Ascending aorta (tissue), 2 donors: ENCODE measurements at regions not wholly inside any gene's neighbourhood (a gene's known extent, or its start where the extent isn't known, plus 50 kb on each side); places are given as distances from the start of the nearest gene placed in this dataset.

Experiments used
- DNase-seq, 2 donors: peaks; one replicate each; pipeline ENCODE4 v3.0.0-alpha.2; 2019; ENCODE audit warnings: low spot score in 2 of 2
- H3K27ac ChIP-seq, 2 donors: fragments of 200-600 bp; sonication (generic); one replicate each; pipeline ENCODE4 v1.5.1; 2016 to 2017; ENCODE audit warnings: mild to moderate bottlenecking in 1 of 2
- H3K27me3 ChIP-seq: fragments of 200-600 bp; sonication (generic); one replicate; pipeline ENCODE4 v1.5.1; 2017
- H3K36me3 ChIP-seq, 2 donors: fragments of 200-600 bp; sonication (generic); one replicate each; pipeline ENCODE4 v1.5.1; 2016
- H3K4me1 ChIP-seq, 2 donors: fragments of 200-600 bp; sonication (generic); one replicate each; pipeline ENCODE4 v1.5.1; 2016 to 2017; ENCODE audit warnings: mild to moderate bottlenecking in 1 of 2
- H3K4me3 ChIP-seq, 2 donors: fragments of 200-600 bp; sonication (generic); one replicate each; pipeline ENCODE4 v1.5.1; 2016 to 2017; ENCODE audit warnings: mild to moderate bottlenecking in 1 of 2
- H3K9me3 ChIP-seq, 2 donors: fragments of 200-600 bp; sonication (generic); one replicate each; pipeline ENCODE4 v1.5.1; 2016
- intact Hi-C: fragments of 100-400 bp; cut with DNase I; formaldehyde crosslinking; loops from one replicate; pipeline ENCODE4 v1.15.1; 2023
- TF ChIP-seq, protein P1 (sequence below), 3 experiments: fragments of 200-600 bp in 2 of 3; fragments of 450-650 bp in 1 of 3; sonication (generic) in 2 of 3; IDR thresholded peaks; one replicate each; pipeline ENCODE4 v1.5.1; 2016 to 2019; ENCODE audit warnings: antibody characterized with exemption in 3 of 3, mild to moderate bottlenecking in 1 of 3, moderate library complexity in 1 of 3

DNA sequence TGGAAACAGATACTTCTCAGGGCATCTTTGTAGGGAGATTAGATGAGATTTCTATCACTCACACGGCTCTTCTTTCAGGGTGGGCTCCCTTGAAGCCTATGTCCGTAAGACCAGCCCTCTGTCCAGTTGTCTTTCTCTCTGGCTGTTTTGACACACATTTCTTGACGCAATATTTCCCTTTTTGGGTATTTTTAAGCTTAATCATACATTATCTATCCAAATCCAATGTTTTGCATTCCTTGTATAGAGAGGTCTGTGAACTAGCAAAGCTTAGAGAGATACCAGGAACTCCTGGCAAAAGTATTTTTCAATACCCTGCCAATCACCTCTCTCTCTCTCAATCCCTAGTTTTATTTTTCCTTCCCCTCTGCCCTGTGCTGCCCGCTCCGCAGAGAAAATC lies 79.3 kb downstream of the EOMES start:
- Histone ChIP-seq H3K9me3 (no peaks in the 10 kb centered on the region), H3K4me1 (peaks cover 0 to 3% of the 10 kb centered on the region in 2 donors), H3K36me3 (no peaks in the 10 kb centered on the region), H3K27me3 (no peaks in the 10 kb centered on the region), H3K4me3 (no peak overlapping the region), H3K27ac (no peak overlapping the region)
- TF ChIP-seq, protein P1, sequence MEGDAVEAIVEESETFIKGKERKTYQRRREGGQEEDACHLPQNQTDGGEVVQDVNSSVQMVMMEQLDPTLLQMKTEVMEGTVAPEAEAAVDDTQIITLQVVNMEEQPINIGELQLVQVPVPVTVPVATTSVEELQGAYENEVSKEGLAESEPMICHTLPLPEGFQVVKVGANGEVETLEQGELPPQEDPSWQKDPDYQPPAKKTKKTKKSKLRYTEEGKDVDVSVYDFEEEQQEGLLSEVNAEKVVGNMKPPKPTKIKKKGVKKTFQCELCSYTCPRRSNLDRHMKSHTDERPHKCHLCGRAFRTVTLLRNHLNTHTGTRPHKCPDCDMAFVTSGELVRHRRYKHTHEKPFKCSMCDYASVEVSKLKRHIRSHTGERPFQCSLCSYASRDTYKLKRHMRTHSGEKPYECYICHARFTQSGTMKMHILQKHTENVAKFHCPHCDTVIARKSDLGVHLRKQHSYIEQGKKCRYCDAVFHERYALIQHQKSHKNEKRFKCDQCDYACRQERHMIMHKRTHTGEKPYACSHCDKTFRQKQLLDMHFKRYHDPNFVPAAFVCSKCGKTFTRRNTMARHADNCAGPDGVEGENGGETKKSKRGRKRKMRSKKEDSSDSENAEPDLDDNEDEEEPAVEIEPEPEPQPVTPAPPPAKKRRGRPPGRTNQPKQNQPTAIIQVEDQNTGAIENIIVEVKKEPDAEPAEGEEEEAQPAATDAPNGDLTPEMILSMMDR (IDR thresholded peaks at IDR 0.05), result no peak
- DNase-seq, result no peak
- intact Hi-C loops, result no loop called here

DNA sequence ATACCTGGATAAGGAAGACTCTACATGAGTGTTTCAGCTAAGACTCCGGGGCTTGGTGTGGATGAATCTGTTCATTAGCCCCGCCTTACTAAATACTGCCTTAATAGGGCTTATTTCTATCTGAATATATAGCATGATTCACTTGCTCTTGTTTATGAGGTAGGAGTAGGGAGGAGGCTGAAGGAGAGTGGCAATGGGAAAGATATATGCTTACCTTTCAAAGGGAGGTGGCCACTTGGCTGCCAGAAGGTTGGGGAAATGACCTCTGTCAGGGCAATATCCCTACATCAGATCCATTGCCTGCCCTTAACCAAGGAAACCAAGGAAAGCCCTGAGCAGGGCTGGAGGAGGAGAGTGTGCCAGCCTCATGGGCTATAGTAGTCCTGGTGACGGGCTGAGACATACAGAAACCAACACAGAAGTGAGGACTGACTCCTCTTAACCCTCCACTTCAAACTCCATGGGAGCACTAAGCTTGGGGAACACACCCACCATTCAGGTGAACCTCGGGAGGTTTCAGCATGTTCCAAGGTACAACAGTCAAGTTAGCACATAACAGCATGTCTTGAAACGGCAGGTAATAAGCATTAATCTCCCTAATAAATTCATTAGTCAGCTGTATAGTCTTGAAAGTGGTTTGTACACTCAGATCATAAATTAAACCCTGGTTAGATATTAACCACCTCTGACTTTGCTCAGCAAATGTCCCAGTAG lies 80.1 kb downstream of the EOMES start:
- no peaks in the 10 kb centered on the region for H3K27me3 ChIP-seq
- peaks cover 0 to 5% of the 10 kb centered on the region in 2 donors for H3K4me1 ChIP-seq
- intact Hi-C loops, result no loop called here
- H3K4me3 ChIP-seq, result no peak overlapping the region
- no peaks in the 10 kb centered on the region for H3K36me3 ChIP-seq
- no peaks in the 10 kb centered on the region for H3K9me3 ChIP-seq
- TF ChIP-seq, protein P1 (IDR thresholded peaks at IDR 0.05), result no peak
- no peak for DNase-seq
- H3K27ac ChIP-seq, result no peak overlapping the region

DNA sequence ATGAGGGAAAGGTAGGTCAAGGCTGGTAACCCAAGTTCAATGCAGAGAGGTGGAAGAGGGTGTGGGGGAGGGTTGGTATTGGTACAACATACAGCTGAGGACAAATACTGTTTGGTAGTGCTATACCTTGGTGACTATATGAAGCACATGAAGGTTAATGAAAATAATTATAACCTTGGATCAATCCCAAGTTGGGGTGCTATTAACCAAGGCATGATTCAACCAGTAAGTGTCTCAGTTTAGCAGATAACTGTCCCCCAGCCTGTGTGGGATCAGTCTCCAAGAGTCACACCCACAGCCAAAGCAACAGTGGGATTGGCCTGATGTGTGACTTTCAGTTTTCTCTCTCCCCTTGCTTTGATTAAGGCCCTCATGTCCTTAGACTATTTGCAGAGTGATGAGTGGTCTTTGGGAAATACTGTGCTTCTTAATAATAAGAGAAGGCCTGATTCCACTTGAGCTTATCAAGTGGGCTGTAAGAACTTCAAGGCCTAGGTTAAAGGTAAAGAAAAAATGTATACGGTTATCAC lies 80.8 kb downstream of the EOMES start:
- Histone ChIP-seq H3K9me3 (no peaks in the 10 kb centered on the region), H3K4me3 (no peak overlapping the region), H3K4me1 (peaks cover 0 to 8% of the 10 kb centered on the region in 2 donors), H3K27me3 (no peaks in the 10 kb centered on the region), H3K36me3 (no peaks in the 10 kb centered on the region), H3K27ac (no peak overlapping the region)
- TF ChIP-seq, protein P1 (IDR thresholded peaks at IDR 0.05), result no peak
- DNase-seq, result no peak
- intact Hi-C loops, result no loop called here

DNA sequence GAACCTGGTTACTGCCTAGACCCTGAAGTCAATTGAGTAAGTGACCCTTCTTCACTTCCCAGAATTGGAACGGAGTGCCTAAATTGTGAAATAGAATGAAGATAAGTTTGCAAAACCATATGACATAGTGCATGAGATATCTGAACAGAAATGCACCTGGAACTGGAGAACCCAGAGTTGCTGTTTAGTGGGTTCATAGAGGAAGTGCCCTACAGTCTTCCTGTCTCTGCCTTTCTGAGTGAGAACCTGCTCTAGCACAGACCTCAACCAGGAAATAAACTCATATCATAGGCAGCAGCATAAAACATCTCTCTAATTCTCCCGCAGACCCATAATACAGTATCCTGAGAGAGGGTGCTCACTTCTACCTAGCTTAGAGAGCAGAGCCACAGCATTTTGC lies 82.9 kb downstream of the EOMES start:
- no peak for DNase-seq
- H3K4me3 ChIP-seq, result no peak overlapping the region
- no peaks in the 10 kb centered on the region for H3K9me3 ChIP-seq
- TF ChIP-seq, protein P1 (IDR thresholded peaks at IDR 0.05), result no peak
- H3K27me3 ChIP-seq, result no peaks in the 10 kb centered on the region
- peak overlapping the region in 1 of 2 donors; percentile 83 for H3K27ac ChIP-seq
- intact Hi-C loops, result loop anchor here (5.0 kb wide), 3 partner anchors 62 to 137 kb away; no protein-coding TSS in a partner anchor
- H3K4me1 ChIP-seq, result peaks cover 4 to 18% of the 10 kb centered on the region in 2 donors
- H3K36me3 ChIP-seq, result no peaks in the 10 kb centered on the region

DNA sequence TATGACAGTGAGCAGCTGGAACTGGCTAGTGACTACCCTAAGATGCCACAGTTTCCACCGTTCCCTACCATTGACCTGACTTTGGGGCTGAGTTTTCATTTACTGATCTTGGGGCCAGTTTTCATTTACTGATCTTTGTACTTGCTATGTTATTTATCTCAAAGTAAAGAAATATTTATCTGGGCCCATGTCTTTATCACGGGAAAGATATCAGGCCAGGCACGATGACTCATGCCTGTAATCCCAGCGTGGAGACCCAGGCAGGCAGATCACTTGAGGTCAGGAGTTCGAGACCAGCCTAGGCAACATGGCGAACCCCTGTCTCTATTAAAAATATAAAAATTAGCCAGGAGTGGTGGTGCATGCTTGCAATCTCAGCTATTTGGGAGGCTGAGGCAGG lies 83.5 kb downstream of the EOMES start:
- Histone ChIP-seq H3K4me1 (peaks cover 4 to 23% of the 10 kb centered on the region in 2 donors), H3K9me3 (no peaks in the 10 kb centered on the region), H3K27me3 (no peaks in the 10 kb centered on the region), H3K27ac (peak overlapping the region; percentile 79 to 83), H3K36me3 (no peaks in the 10 kb centered on the region), H3K4me3 (peak overlapping the region in 1 of 2 donors; percentile 37)
- intact Hi-C loops, result loop anchor here (5.0 kb wide), 3 partner anchors 61 to 136 kb away; no protein-coding TSS in a partner anchor
- TF ChIP-seq, protein P1 (IDR thresholded peaks at IDR 0.05), result no peak
- no peak for DNase-seq
